ENCODE measurements at regions not wholly inside any gene's neighbourhood (a gene's known extent, or its start where the extent isn't known, plus 50 kb on each side); places are given as distances from the start of the nearest gene placed in this dataset.

DNA sequence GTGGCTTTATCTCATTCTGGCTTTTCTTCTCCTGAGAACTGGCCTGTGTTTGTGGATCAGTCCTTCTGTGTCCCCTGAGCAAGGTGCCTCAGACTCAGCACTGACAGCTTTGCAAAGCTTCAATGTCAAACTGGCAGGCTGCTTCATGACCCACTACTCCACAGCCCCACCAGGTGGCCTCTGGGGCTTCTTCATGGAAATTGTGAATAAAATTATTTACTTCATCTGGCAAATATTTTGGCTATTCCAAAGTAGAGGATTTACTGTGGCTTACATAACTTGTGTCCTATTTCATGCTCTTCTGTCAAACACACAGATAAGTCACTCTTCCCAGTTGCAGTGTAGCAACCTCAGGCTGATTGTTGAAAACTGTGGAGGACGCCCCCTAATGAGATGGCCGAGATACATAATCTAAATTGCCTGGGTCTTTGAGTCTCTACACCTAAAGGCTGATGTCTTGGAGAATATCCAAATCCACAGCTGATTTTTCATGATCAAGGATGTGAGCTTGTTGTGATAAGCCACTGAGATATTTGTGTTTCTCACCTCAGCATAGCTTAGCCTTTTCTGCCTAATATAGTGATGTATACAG is 721.9 kb upstream of the SLC10A2 start:
- Histone ChIP-seq H2BK20ac (ENCODE audit: low read length) (no peak overlapping the region), H2BK5ac (ENCODE audit: low read depth, low read length) (no peak overlapping the region), H2AFZ (ENCODE audit: low read length) (no peak overlapping the region), H3K23me2 (ENCODE audit: low read depth, low read length) (no peaks in the 10 kb centered on the region), H4K91ac (replicated peaks; ENCODE audit: insufficient read length, low read length) (no peak overlapping the region), H3K79me1 (ENCODE audit: low read depth, low read length) (no peaks in the 10 kb centered on the region), H3K14ac (ENCODE audit: insufficient read length) (no peak overlapping the region), H3K27ac (ENCODE audit: low read depth, low read length) (no peak overlapping the region), H3K79me2 (ENCODE audit: control insufficient read depth in 1 of 2, insufficient read depth in 2 of 2, low read length in 2 of 2) (no peaks in the 10 kb centered on the region), H3K9ac (replicated peaks in 1 of 4; ENCODE audit: extremely low read depth in 1 of 4, low read depth in 3 of 4, low read length in 3 of 4) (no peak overlapping the region), H2BK12ac (ENCODE audit: low read depth, low read length) (no peak overlapping the region), H2BK15ac (ENCODE audit: low read length) (no peak overlapping the region), H3K4me1 (replicated peaks in 1 of 4; ENCODE audit: control insufficient read depth in 3 of 4, insufficient read depth in 4 of 4, low read length in 3 of 4) (no peaks in the 10 kb centered on the region), H3K36me3 (ENCODE audit: control insufficient read depth in 2 of 4, insufficient read depth in 4 of 4, low read length in 3 of 4) (no peaks in the 10 kb centered on the region), H3K56ac (replicated peaks; ENCODE audit: insufficient read length, low read depth, low read length) (no peak overlapping the region), H2AK5ac (ENCODE audit: low read depth, low read length) (no peak overlapping the region), H2BK120ac (replicated peaks; ENCODE audit: low read depth, low read length) (no peak overlapping the region), H4K8ac (ENCODE audit: extremely low read depth, insufficient read depth, low read length) (no peak overlapping the region), H3K4me3 (ENCODE audit: extremely low read depth in 1 of 4, insufficient read depth in 2 of 4, low read depth in 3 of 4, low read length in 4 of 4) (no peak overlapping the region), H3K4ac (replicated peaks; ENCODE audit: insufficient read length, low read depth, low read length) (no peak overlapping the region), H4K20me1 (replicated peaks in 1 of 2; ENCODE audit: control insufficient read depth in 1 of 2, insufficient read depth in 2 of 2, low read length in 2 of 2) (no peaks in the 10 kb centered on the region), H3K9me3 (ENCODE audit: insufficient read depth in 2 of 2, low read depth in 1 of 2, low read length in 1 of 2) (peaks cover 5 to 9% of the 10 kb centered on the region in 2 experiments; a peak in 3 of 4 replicates), H3K23ac (ENCODE audit: insufficient read length) (no peak overlapping the region), H3K18ac (ENCODE audit: extremely low read depth, low read length) (no peak overlapping the region), H3K27me3 (replicated peaks in 1 of 4; ENCODE audit: control insufficient read depth in 3 of 4, extremely low read depth in 1 of 4, insufficient read depth in 3 of 4, low read length in 3 of 4) (no peaks in the 10 kb centered on the region), H4K5ac (ENCODE audit: insufficient read length, low read depth, low read length) (no peak overlapping the region), H3K4me2 (ENCODE audit: insufficient read depth in 1 of 2, low read depth in 2 of 2, low read length in 2 of 2) (no peak overlapping the region)
- WGBS, 2 experiments (ENCODE audit: extremely low coverage in 1 of 2, insufficient coverage in 1 of 2, insufficient read length in 1 of 2, insufficient replicate concordance in 2 of 2, low coverage in 1 of 2, low lambda C conversion rate in 2 of 2, missing lambda C conversion rate in 1 of 2): 81% methylated on average over 2 of the region's 2 CpGs; no CpG with 5 or more reads in 1 of the 2 experiments
- no peak for DNase-seq (ENCODE audit: low read depth in 1 of 2, low spot score in 2 of 2)
- POLR2A ChIA-PET (ENCODE audit: partially characterized antibody): no interaction called here
- FAIRE-seq: no peak
- CTCF ChIA-PET (ENCODE audit: partially characterized antibody): interaction anchor here (1.2 to 1.8 kb wide), 4 partner anchors 11 to 872 kb away, joined by 3 to 7 read pairs (median 4); no protein-coding TSS in a partner anchor
- TF ChIP-seq SUZ12 (IDR thresholded peaks at IDR 0.05; ENCODE audit: low read length) (no peak), GTF2F1 (IDR thresholded peaks at IDR 0.05; ENCODE audit: borderline replicate concordance, low read depth, low read length) (no peak), CHD2 (IDR thresholded peaks at IDR 0.05; ENCODE audit: low read length) (no peak), TAF1 (IDR thresholded peaks at IDR 0.05; ENCODE audit: low read depth, low read length) (no peak), CBX5 (IDR thresholded peaks at IDR 0.05; ENCODE audit: low read depth, low read length) (no peak), HDAC6 (IDR thresholded peaks at IDR 0.05; ENCODE audit: low read depth, low read length) (no peak), BCL11A (IDR thresholded peaks at IDR 0.05; ENCODE audit: low read depth in 2 of 2, low read length in 2 of 2) (no peak), TBP (IDR thresholded peaks at IDR 0.05; ENCODE audit: low read depth, low read length) (no peak), JUND (IDR thresholded peaks at IDR 0.05; ENCODE audit: low read length) (no peak), EP300 (IDR thresholded peaks at IDR 0.05; ENCODE audit: borderline replicate concordance in 1 of 2, low read depth in 2 of 2, low read length in 2 of 2) (no peak), SIRT6 (IDR thresholded peaks at IDR 0.05; ENCODE audit: low read length) (no peak)
- TF ChIP-seq, protein P1, sequence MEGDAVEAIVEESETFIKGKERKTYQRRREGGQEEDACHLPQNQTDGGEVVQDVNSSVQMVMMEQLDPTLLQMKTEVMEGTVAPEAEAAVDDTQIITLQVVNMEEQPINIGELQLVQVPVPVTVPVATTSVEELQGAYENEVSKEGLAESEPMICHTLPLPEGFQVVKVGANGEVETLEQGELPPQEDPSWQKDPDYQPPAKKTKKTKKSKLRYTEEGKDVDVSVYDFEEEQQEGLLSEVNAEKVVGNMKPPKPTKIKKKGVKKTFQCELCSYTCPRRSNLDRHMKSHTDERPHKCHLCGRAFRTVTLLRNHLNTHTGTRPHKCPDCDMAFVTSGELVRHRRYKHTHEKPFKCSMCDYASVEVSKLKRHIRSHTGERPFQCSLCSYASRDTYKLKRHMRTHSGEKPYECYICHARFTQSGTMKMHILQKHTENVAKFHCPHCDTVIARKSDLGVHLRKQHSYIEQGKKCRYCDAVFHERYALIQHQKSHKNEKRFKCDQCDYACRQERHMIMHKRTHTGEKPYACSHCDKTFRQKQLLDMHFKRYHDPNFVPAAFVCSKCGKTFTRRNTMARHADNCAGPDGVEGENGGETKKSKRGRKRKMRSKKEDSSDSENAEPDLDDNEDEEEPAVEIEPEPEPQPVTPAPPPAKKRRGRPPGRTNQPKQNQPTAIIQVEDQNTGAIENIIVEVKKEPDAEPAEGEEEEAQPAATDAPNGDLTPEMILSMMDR (IDR thresholded peaks at IDR 0.05; ENCODE audit: control extremely low read depth in 1 of 3, insufficient read depth in 1 of 3, low read depth in 1 of 3, low read length in 3 of 3): peak in 2 of 3 experiments; percentile 24 to 28; a peak in 2 of 4 replicates
